ENCODE measurements at regions not wholly inside any gene's neighbourhood (a gene's known extent, or its start where the extent isn't known, plus 50 kb on each side); places are given as distances from the start of the nearest gene placed in this dataset.

DNA sequence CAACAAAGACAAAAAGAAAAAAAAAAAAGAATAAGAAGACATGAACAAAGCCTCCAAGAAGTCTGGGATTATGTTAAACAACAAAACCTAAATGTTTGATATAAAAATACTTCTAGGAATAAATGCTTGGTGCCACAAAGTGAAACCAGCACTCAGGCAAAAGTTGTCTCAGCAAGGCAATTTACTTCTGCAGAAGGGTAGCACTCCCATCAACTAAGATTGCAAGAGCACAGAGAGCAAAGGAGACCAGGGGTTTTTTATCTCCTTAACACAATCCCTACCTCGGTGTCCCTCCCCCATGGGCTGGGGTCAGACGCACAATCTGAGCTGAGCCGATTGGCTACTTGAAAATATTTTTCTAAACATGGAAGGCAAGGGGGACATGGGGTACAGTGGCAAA lies 381.3 kb upstream of the SLC24A2 start:
- no peak overlapping the region for H3K27ac ChIP-seq
- no peak for TF ChIP-seq ZFX (IDR thresholded peaks at IDR 0.05)
- TF ChIP-seq, protein P1, sequence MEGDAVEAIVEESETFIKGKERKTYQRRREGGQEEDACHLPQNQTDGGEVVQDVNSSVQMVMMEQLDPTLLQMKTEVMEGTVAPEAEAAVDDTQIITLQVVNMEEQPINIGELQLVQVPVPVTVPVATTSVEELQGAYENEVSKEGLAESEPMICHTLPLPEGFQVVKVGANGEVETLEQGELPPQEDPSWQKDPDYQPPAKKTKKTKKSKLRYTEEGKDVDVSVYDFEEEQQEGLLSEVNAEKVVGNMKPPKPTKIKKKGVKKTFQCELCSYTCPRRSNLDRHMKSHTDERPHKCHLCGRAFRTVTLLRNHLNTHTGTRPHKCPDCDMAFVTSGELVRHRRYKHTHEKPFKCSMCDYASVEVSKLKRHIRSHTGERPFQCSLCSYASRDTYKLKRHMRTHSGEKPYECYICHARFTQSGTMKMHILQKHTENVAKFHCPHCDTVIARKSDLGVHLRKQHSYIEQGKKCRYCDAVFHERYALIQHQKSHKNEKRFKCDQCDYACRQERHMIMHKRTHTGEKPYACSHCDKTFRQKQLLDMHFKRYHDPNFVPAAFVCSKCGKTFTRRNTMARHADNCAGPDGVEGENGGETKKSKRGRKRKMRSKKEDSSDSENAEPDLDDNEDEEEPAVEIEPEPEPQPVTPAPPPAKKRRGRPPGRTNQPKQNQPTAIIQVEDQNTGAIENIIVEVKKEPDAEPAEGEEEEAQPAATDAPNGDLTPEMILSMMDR (conservative IDR thresholded peaks at IDR 0.05): no peak

DNA sequence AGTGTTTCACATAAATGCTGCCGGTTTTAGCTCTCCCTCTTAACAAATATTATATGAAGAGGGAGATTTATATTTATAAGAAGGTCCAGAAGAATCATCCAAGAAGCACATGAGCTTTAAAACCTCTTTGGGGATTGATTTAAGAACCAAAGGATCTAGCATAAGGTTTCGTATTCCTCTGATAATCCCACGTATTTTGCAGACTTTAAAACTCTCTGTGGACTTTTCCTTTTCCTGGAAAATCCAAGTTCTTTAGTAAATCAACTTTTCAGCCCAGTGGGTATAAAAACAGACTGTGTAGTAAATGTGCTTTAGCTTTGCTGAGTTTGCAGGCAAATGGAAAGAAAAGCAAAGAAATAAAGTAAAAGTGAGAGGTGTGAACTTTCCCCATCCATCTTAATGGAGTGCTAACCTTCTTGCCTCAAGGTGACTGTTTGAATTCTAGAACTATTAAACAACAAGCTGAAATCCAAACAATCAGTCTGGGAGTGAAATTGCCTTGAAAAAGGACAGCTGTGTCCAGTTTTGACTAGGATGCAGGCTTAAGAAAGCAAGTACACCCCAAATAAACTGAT lies 363.4 kb upstream of the SLC24A2 start:
- no peak overlapping the region for H3K27ac ChIP-seq
- no peak for TF ChIP-seq ZFX (IDR thresholded peaks at IDR 0.05)
- TF ChIP-seq, protein P1 (conservative IDR thresholded peaks at IDR 0.05): no peak

DNA sequence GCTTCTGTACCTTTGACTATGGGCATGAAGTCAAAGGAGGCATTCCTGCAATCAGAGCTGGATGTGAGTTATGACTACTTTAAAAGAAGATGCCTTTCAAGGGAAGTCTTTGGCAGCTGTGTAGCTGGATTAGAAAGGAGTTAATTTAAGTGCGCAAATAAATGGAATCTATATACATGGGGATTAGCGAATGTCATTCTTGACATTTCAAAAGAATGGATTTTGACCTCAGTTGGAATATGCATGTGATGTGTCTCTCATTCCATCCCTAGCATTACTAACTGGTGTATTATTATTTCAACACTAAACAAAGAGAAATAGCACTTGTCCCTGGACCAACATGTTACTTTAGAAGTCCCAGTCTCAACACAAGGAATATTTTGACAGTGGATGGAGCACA lies 359.6 kb upstream of the SLC24A2 start:
- TF ChIP-seq, protein P1 (conservative IDR thresholded peaks at IDR 0.05): no peak
- no peak for TF ChIP-seq ZFX (IDR thresholded peaks at IDR 0.05)
- H3K27ac ChIP-seq: no peak overlapping the region

DNA sequence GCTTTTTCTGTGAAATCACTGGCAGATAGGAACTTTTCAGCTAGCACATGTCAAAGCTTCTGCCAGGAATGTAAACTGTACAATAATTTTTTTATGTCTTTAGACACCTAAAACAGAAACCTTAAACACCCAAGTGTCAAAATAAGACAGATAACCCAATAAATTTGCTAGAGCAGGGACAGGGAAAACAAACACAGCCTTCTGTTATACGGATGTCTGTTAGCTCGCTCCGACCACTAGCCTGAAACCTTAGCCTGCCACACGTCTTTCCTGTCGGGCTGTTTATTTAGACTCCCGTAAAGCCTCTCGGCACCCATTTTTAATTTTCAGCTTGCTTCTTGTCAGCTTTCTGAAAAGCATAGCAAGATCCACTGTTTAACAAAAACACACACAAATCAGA lies 355.4 kb upstream of the SLC24A2 start:
- TF ChIP-seq ZFX (IDR thresholded peaks at IDR 0.05): no peak
- TF ChIP-seq, protein P1 (conservative IDR thresholded peaks at IDR 0.05): no peak
- no peak overlapping the region for H3K27ac ChIP-seq

DNA sequence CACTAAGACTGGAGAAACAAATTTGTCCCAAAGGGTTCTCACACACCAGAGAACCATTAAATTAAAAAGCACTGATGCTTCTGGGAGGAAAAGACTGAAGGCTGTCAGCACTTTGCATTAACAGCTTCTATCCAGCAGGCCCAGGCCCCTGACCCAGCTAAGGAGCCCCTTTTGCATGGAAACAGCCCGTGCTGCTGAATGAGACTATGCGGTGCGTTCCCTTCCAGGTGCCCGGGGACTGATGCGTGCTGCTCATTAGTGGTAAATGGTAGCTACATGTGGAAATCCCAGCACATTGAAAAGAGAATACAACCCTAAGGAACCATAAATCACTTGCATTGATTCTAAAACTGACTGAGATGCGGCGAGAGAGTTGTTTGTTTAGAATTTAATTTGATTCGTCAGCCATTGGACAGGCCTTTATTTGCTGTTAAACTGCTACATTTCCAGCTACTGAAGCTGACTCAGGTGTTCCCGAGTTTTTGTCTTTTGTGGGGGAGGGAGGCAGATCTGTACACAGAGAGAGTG lies 351.0 kb upstream of the SLC24A2 start:
- no peak overlapping the region for H3K27ac ChIP-seq
- no peak for TF ChIP-seq ZFX (IDR thresholded peaks at IDR 0.05)
- TF ChIP-seq, protein P1 (conservative IDR thresholded peaks at IDR 0.05): no peak

DNA sequence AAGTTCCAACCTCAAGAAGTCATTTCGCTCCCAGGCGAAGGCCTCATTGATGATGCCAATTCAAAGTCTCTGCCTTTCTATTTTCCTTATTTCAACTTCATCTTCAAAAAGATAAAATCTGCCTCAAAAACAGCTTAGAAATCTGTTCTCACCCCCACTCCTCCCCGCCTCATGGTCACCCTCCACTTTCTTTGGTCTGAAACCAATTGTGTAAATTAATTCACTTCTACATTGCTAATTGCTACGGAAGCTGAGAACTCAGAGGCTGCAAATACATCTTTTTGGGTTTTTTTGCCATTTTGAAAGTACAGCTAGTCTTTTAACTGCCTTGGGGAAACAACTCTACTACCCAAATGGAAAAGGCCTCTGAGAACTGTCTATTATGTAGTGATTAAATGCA lies 350.0 kb upstream of the SLC24A2 start:
- no peak overlapping the region for H3K27ac ChIP-seq
- TF ChIP-seq ZFX (IDR thresholded peaks at IDR 0.05): no peak
- TF ChIP-seq, protein P1 (conservative IDR thresholded peaks at IDR 0.05): no peak

DNA sequence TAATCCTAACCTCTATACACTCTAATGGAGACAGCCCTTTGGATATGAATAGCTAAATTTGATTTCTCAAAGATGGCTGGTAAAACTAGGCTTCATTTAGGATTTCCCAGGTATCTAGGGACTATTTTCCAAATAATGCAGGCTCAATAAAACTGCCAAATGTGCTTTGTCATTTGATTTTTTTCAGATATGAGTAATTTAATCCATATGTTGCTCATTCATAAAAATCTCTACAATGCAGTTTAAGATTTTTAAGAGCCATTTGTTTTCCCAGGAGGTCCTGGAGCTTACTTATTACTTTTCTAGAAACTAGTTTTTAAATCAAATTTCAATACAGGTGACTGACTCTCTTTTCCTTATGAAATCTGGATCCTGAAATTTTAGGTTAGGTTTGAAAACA lies 349.3 kb upstream of the SLC24A2 start:
- TF ChIP-seq, protein P1 (conservative IDR thresholded peaks at IDR 0.05): no peak
- no peak for TF ChIP-seq ZFX (IDR thresholded peaks at IDR 0.05)
- no peak overlapping the region for H3K27ac ChIP-seq

Data from C4-2B (cell line).